Lung microvascular endothelial cell (primary cell): ENCODE measurements at regions not wholly inside any gene's neighbourhood (a gene's known extent, or its start where the extent isn't known, plus 50 kb on each side); places are given as distances from the start of the nearest gene placed in this dataset.

ENCODE experiments used
- DNase-seq, 2 donors: peaks; one replicate each; pipeline versions ENCODE4 v3.0.0 to v3.0.0-alpha.2; 2010; ENCODE audit warnings: low read depth in 2 of 2

DNA sequence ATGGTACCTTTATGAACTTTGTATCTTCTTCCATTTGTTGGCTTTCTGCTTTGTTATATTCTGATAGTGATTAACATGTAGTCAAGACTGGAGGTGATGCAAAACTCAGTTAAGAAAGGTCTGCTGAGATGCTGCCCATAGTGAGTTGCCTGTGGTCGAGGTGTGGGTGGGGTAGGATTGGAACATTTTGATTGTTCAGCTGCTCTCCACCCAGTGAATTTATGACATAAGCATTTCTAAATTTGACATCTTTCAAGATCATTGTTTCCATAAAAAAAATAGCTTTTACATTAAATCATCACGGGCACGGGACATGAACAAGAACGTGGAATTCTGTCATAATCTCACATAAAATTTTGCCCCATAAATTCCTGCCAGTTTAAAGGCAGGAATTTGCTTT is 146.6 kb upstream of the POU3F2 start:
- no peak for DNase-seq

- no peak for DNase-seq
These were observed 139.1 kb upstream of the POU3F2 start for GRCh38 chr6:98695091-98695801.

- no peak for DNase-seq
These were observed 123.0 kb upstream of the POU3F2 start for GRCh38 chr6:98711380-98711779.

GRCh38 chr6:98716341-98716740 is 118.0 kb upstream of the POU3F2 start:
- no peak for DNase-seq

DNA sequence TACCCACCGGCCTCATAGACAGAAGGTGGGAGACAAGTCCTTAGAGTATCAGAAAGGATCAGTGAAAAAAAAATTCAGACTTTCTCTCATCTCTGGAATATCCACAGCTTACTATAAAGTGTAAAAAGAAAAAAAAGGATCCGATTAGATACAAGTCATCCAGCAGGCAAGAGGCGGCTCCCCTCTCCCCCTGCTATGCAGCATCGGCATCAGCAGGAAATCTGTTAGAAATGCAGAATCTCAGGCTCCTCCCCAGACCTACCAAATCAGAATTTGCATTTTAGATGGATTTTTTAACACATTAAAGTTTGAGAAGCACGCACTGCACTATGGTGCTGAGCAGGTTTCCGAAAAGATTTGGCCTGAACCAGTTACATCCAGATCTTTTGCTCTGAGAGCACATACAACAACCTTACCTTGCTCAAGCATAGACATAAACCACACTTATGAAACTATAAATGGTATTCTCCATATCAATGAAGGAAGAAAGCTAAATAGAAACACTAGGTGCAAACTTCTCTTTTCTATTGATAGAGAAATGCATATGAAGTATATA is 117.0 kb upstream of the POU3F2 start:
- no peak for DNase-seq

DNA sequence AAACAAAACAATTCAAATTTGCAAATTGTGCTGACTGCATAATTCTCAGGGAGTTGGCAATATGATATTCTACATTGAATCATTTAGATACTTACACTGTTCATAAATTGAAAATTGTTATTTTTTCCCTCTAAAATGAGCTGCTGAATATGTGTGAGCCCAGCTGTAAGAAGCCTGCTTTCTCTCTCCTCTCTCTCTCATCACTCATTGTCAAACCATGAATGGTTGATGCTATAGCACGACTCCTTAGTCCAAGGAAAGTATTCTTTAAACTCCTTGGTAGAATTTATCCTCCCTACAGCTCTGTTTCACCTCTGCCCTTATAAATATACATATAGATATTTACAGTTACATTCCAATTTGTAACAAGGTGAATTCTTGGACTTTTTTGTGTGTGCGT is 116.4 kb upstream of the POU3F2 start:
- DNase-seq = no peak

GRCh38 chr6:98724537-98724936 is 109.8 kb upstream of the POU3F2 start:
- no peak for DNase-seq

- no peak for DNase-seq
These were observed 87.1 kb upstream of the POU3F2 start for GRCh38 chr6:98747273-98747672.

- no peak for DNase-seq
These were observed 86.4 kb upstream of the POU3F2 start for GRCh38 chr6:98747960-98748359.

- DNase-seq = no peak
These were observed 74.9 kb upstream of the POU3F2 start for GRCh38 chr6:98759459-98759858.

GRCh38 chr6:98764373-98764911 is 69.9 kb upstream of the POU3F2 start:
- DNase-seq = peak; percentile 6 to 25

GRCh38 chr6:98769546-98769945 is 64.8 kb upstream of the POU3F2 start:
- DNase-seq = peak; percentile 9 to 37

DNA sequence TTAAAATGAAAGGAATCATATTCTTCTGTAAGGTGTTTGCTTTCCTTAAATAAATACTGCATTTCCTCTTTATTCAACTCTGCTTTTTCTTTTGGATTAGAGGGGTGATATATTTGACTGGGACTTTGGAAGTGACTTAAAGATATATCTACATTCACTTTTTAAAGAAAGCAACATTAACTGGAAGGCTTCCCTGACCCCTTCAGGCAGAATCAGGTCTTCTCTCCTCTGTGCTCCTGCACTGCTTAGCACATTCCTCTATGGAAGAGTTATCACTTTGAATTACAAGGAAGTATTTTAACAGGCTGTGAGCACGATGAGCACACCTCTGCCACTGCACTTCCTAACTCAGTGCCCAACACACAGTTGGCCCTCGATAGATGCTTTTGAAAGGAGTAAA is 59.2 kb upstream of the POU3F2 start:
- no peak for DNase-seq

- DNase-seq = no peak
These were observed 56.6 kb upstream of the POU3F2 start for GRCh38 chr6:98777762-98778161.

GRCh38 chr6:98779618-98780017 is 54.8 kb upstream of the POU3F2 start:
- no peak for DNase-seq

DNA sequence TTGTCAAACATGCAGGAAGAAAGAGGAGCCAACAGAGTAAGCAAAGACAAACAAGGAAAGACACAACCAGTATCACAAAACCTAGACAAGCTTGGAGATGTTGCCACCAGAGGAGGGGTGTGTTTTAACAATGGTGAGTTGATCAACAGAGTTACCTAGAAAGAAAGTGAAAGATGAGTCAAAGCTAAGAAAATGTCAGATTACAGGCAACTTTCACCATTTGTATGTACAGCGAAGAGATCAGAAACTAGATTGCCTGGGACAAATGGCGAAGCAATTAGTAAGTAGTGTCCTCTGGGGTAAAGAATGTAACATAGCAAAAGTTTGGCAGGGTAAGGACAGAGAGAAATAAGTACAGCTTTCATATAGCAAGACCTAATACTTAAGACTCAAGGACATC is 51.6 kb upstream of the POU3F2 start:
- DNase-seq = no peak

DNA sequence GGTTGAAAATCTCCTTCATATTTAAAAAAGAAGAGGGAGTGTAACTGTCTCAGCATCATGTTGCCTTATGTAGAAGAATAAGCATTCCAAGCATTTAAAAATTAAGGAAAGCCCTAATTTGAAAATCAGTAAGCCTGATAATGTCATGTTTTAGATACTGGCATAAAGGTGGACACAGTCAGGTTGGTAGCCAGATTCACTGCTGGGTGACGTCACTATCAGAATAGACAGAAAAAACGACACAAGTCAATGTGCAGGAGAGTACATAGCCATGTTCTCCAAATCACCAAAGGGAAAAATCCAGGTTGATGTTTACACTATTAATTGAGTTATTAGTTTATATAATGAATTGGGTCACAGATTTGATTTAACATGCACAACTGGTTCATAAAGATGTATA is 50.8 kb upstream of the POU3F2 start:
- no peak for DNase-seq
